Esophagus muscularis mucosa (tissue), 4 donors: ENCODE measurements at regions not wholly inside any gene's neighbourhood (a gene's known extent, or its start where the extent isn't known, plus 50 kb on each side); places are given as distances from the start of the nearest gene placed in this dataset.

Source experiments
- EP300 ChIP-seq: sonication (generic); formaldehyde crosslinking; IDR thresholded peaks from one replicate; pipeline ENCODE4 v1.6.1; 2017; ENCODE audit warnings: antibody characterized with exemption
- POLR2A ChIP-seq: fragments of 450-650 bp; IDR thresholded peaks from one replicate; pipeline ENCODE4 v1.6.1; 2017; ENCODE audit warnings: antibody characterized with exemption, moderate library complexity, mild to moderate bottlenecking, low read depth
- POLR2AphosphoS5 ChIP-seq, 2 donors: sonication (generic); formaldehyde crosslinking; IDR thresholded peaks; one replicate each; pipeline ENCODE4 v1.6.1; 2017; ENCODE audit warnings: antibody characterized with exemption in 2 of 2
- TF ChIP-seq, protein P1 (sequence below), 3 experiments: fragments of 200-600 bp in 2 of 3; fragments of 450-650 bp in 1 of 3; sonication (generic) in 2 of 3; IDR thresholded peaks; one replicate each; pipeline ENCODE4 v1.5.1; 2017 to 2019; ENCODE audit warnings: antibody characterized with exemption in 3 of 3, mild to moderate bottlenecking in 2 of 3, moderate library complexity in 1 of 3

DNA sequence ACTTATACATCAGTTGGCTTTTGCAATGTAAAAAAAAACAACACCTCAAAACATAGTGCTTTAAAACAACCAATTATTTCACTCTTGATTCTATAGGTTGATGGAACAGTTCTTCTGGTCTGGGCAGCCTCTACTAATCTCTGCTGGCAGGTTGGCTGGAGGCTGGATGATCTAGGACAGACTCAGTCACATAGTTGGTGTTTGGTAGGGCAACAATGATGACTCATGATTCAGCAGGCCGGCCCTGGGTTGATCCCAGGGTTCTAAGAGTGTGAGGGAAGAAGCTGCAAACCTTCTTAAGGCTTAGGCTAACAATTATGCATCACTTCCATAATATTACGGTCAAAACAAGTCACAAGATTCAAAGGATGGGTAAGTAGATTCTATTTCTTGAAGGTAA is 558.2 kb downstream of the ZNF674 start:
- TF ChIP-seq, protein P1, sequence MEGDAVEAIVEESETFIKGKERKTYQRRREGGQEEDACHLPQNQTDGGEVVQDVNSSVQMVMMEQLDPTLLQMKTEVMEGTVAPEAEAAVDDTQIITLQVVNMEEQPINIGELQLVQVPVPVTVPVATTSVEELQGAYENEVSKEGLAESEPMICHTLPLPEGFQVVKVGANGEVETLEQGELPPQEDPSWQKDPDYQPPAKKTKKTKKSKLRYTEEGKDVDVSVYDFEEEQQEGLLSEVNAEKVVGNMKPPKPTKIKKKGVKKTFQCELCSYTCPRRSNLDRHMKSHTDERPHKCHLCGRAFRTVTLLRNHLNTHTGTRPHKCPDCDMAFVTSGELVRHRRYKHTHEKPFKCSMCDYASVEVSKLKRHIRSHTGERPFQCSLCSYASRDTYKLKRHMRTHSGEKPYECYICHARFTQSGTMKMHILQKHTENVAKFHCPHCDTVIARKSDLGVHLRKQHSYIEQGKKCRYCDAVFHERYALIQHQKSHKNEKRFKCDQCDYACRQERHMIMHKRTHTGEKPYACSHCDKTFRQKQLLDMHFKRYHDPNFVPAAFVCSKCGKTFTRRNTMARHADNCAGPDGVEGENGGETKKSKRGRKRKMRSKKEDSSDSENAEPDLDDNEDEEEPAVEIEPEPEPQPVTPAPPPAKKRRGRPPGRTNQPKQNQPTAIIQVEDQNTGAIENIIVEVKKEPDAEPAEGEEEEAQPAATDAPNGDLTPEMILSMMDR (IDR thresholded peaks at IDR 0.05): no peak
- TF ChIP-seq POLR2AphosphoS5 (IDR thresholded peaks at IDR 0.05) (no peak), POLR2A (no peak), EP300 (no peak)
